Ovary (tissue), 7 donors: ENCODE measurements at regions not wholly inside any gene's neighbourhood (a gene's known extent, or its start where the extent isn't known, plus 50 kb on each side); places are given as distances from the start of the nearest gene placed in this dataset.

ENCODE experiments used
- DNase-seq, 5 donors: peaks; one replicate each; pipeline ENCODE4 v3.0.0-alpha.2; 2019 to 2020
- H3K27ac ChIP-seq, 2 donors: fragments of 200-600 bp; one replicate each; pipeline versions ENCODE4 v1.5.1 to v1.8.0; 2019 to 2022
- H3K27me3 ChIP-seq: fragments of 200-600 bp; one replicate; pipeline ENCODE4 v1.8.0; 2022
- H3K36me3 ChIP-seq: fragments of 200-600 bp; sonication (generic); one replicate; pipeline ENCODE4 v1.5.1; 2019
- H3K4me1 ChIP-seq: one replicate; pipeline ENCODE4 v1.8.1; 2013; ENCODE audit warnings: mild to moderate bottlenecking, moderate library complexity; ENCODE audit not compliant: insufficient read depth
- H3K4me3 ChIP-seq: fragments of 200-600 bp; sonication (generic); one replicate; pipeline ENCODE4 v1.5.1; 2017
- H3K9me3 ChIP-seq, 2 donors: fragments of 200-600 bp in 1 of 2; sonication (generic) in 1 of 2; one replicate each; pipeline versions ENCODE4 v1.5.1 to v1.8.1; 2013 to 2019; ENCODE audit warnings: mild to moderate bottlenecking in 1 of 2, moderate library complexity in 1 of 2
- CTCF ChIP-seq, 3 donors: fragments of 450-650 bp in 2 of 3; fragments of 200-600 bp in 1 of 3; IDR thresholded peaks; one replicate each; pipeline versions ENCODE4 v1.5.1 to v1.8.0; 2016 to 2022; ENCODE audit warnings: antibody characterized with exemption in 3 of 3, mild to moderate bottlenecking in 1 of 3
- EP300 ChIP-seq: sonication (generic); formaldehyde crosslinking; IDR thresholded peaks from one replicate; pipeline ENCODE4 v1.6.1; 2017; ENCODE audit warnings: antibody characterized with exemption
- POLR2A ChIP-seq: fragments of 450-650 bp; IDR thresholded peaks from one replicate; pipeline ENCODE4 v1.6.1; 2017; ENCODE audit warnings: antibody characterized with exemption, mild to moderate bottlenecking, moderate library complexity
- WGBS, 3 donors: extraction: QIAGEN DNeasy Blood & Tissue Kit in 1 of 3; methylation state at CpG; one replicate each; pipeline versions ENCODE4 v1.1.5 to v1.1.7; 2013 to 2017; 5-methylcytosine and 5-hydroxymethylcytosine counted together
- intact Hi-C, 4 donors: fragments of 100-400 bp; cut with DNase I; formaldehyde crosslinking; loops; one replicate each; pipeline versions ENCODE4 v1.11.0 to v1.15.1; 2022 to 2023
- donor health status: DM: no; HTN: no; CAD: no; lungs with moderate emphysema.
- donor health status: DM: no; HTN: no; CAD: no.
- donor health status: Bipolar disorder and iron deficiency.
- donor health status: DM: no; HTN: no; CAD: no.
- donor health status: DM: yes; HTN: yes; CAD: no.

- H3K36me3 ChIP-seq = no peaks in the 10 kb centered on the region
- no peak for DNase-seq
- intact Hi-C loops = no loop called here
- H3K4me3 ChIP-seq = no peak overlapping the region
- H3K9me3 ChIP-seq = no peaks in the 10 kb centered on the region
- WGBS, 3 donors = 81 to 90% (median 85%) methylated on average over 4 of the region's 4 CpGs
- TF ChIP-seq CTCF (IDR thresholded peaks at IDR 0.05) (no peak), EP300 (no peak), POLR2A (no peak)
- H3K4me1 ChIP-seq = no peaks in the 10 kb centered on the region
- H3K27me3 ChIP-seq = no peaks in the 10 kb centered on the region
- H3K27ac ChIP-seq = no peak overlapping the region
These were observed 95.8 kb upstream of the MAP4K3 start for GRCh38 chr2:39532933-39533332.

GRCh38 chr2:39534095-39534711 lies 97.1 kb upstream of the MAP4K3 start:
- DNase-seq = no peak
- Histone ChIP-seq H3K27ac (no peak overlapping the region), H3K9me3 (no peaks in the 10 kb centered on the region), H3K4me1 (no peaks in the 10 kb centered on the region), H3K27me3 (no peaks in the 10 kb centered on the region), H3K36me3 (no peaks in the 10 kb centered on the region), H3K4me3 (no peak overlapping the region)
- WGBS, 3 donors = 92 to 94% (median 94%) methylated on average over 4 of the region's 4 CpGs
- intact Hi-C loops = no loop called here
- TF ChIP-seq POLR2A (no peak), EP300 (no peak), CTCF (IDR thresholded peaks at IDR 0.05) (no peak)

GRCh38 chr2:39535636-39536185 lies 98.6 kb upstream of the MAP4K3 start:
- intact Hi-C loops = no loop called here
- no peak for DNase-seq
- H3K27me3 ChIP-seq = no peaks in the 10 kb centered on the region
- TF ChIP-seq CTCF (IDR thresholded peaks at IDR 0.05) (no peak), EP300 (no peak), POLR2A (no peak)
- H3K36me3 ChIP-seq = no peaks in the 10 kb centered on the region
- H3K9me3 ChIP-seq = no peaks in the 10 kb centered on the region
- no peak overlapping the region for H3K27ac ChIP-seq
- no peak overlapping the region for H3K4me3 ChIP-seq
- H3K4me1 ChIP-seq = no peaks in the 10 kb centered on the region
- 87 to 91% (median 88%) methylated on average over 7 of the region's 7 CpGs for WGBS, 3 donors

- H3K27me3 ChIP-seq = no peaks in the 10 kb centered on the region
- H3K36me3 ChIP-seq = no peaks in the 10 kb centered on the region
- intact Hi-C loops = no loop called here
- H3K4me3 ChIP-seq = no peak overlapping the region
- no peak for DNase-seq
- H3K9me3 ChIP-seq = no peaks in the 10 kb centered on the region
- no peak overlapping the region for H3K27ac ChIP-seq
- 93 to 94% (median 93%) methylated on average over 3 of the region's 3 CpGs for WGBS, 3 donors
- TF ChIP-seq EP300 = no peak
- TF ChIP-seq CTCF (IDR thresholded peaks at IDR 0.05) = no peak
- no peaks in the 10 kb centered on the region for H3K4me1 ChIP-seq
These were observed 100.1 kb upstream of the MAP4K3 start for GRCh38 chr2:39537150-39537549.
